CD4-positive, alpha-beta T cell treated with Interleukin-2 at 100 ng/mL for 4 hours (primary cell): ENCODE measurements at regions not wholly inside any gene's neighbourhood (a gene's known extent, or its start where the extent isn't known, plus 50 kb on each side); places are given as distances from the start of the nearest gene placed in this dataset.

Experiments used
- DNase-seq: peaks from one replicate; pipeline ENCODE4 v3.0.0-alpha.2; 2020; ENCODE audit warnings: low spot score

- no peak for DNase-seq
Observed at GRCh38 chr2:19300961-19301360, 57.5 kb downstream of the OSR1 start.

GRCh38 chr2:19299522-19299921 is 58.9 kb downstream of the OSR1 start:
- DNase-seq = no peak

GRCh38 chr2:19299032-19299431 is 59.4 kb downstream of the OSR1 start:
- DNase-seq = no peak

GRCh38 chr2:19297716-19298115 is 60.7 kb downstream of the OSR1 start:
- DNase-seq = no peak

- no peak for DNase-seq
Observed at GRCh38 chr2:19295998-19296502, 62.4 kb downstream of the OSR1 start.

- DNase-seq = no peak
Observed at GRCh38 chr2:19292007-19292406, 66.4 kb downstream of the OSR1 start.

GRCh38 chr2:19288291-19288690 is 70.1 kb downstream of the OSR1 start:
- no peak for DNase-seq

GRCh38 chr2:19287324-19287723 is 71.1 kb downstream of the OSR1 start:
- no peak for DNase-seq

GRCh38 chr2:19282305-19282704 is 76.1 kb downstream of the OSR1 start:
- DNase-seq = no peak

GRCh38 chr2:19274439-19274838 is 84.0 kb downstream of the OSR1 start:
- no peak for DNase-seq

GRCh38 chr2:19272941-19273470 is 85.4 kb downstream of the OSR1 start:
- no peak for DNase-seq

- DNase-seq = no peak
Observed at GRCh38 chr2:19272039-19272438, 86.4 kb downstream of the OSR1 start.

- no peak for DNase-seq
Observed at GRCh38 chr2:19264852-19265251, 93.6 kb downstream of the OSR1 start.

GRCh38 chr2:19262150-19262549 is 96.3 kb downstream of the OSR1 start:
- DNase-seq = no peak

- DNase-seq = no peak
Observed at GRCh38 chr2:19261061-19261460, 97.4 kb downstream of the OSR1 start.

- DNase-seq = no peak
Observed at GRCh38 chr2:19256121-19256601, 102.3 kb downstream of the OSR1 start.

- DNase-seq = no peak
Observed at GRCh38 chr2:19255481-19255880, 102.9 kb downstream of the OSR1 start.

- DNase-seq = no peak
Observed at GRCh38 chr2:19251554-19251953, 106.9 kb downstream of the OSR1 start.

- DNase-seq = no peak
Observed at GRCh38 chr2:19250906-19251305, 107.5 kb downstream of the OSR1 start.

- DNase-seq = no peak
Observed at GRCh38 chr2:19247186-19247585, 111.2 kb downstream of the OSR1 start.

- DNase-seq = no peak
Observed at GRCh38 chr2:19246496-19246895, 111.9 kb downstream of the OSR1 start.

- DNase-seq = no peak
Observed at GRCh38 chr2:19244460-19245363, 113.7 kb downstream of the OSR1 start.

GRCh38 chr2:19238440-19239060 is 119.9 kb downstream of the OSR1 start:
- no peak for DNase-seq
